Transverse colon (tissue), 3 donors: ENCODE measurements at regions not wholly inside any gene's neighbourhood (a gene's known extent, or its start where the extent isn't known, plus 50 kb on each side); places are given as distances from the start of the nearest gene placed in this dataset.

ENCODE experiments used
- CTCF ChIP-seq, 5 experiments: fragments of 200-600 bp in 3 of 5; fragments of 450-650 bp in 2 of 5; sonication (generic) in 3 of 5; IDR thresholded peaks; 1 replicate in 2 of 5; 2 replicates in 3 of 5; pipeline ENCODE4 v1.5.1; 2016 to 2017; ENCODE audit warnings: antibody characterized with exemption in 5 of 5, inconsistent platforms in 3 of 5, mild to moderate bottlenecking in 2 of 5, moderate library complexity in 1 of 5
- EP300 ChIP-seq: sonication (generic); formaldehyde crosslinking; IDR thresholded peaks from one replicate; pipeline ENCODE4 v1.6.1; 2017; ENCODE audit warnings: antibody characterized with exemption, low read depth
- POLR2A ChIP-seq: fragments of 450-650 bp; IDR thresholded peaks from one replicate; pipeline ENCODE4 v1.6.1; 2016; ENCODE audit warnings: antibody characterized with exemption, mild to moderate bottlenecking, moderate library complexity

- TF ChIP-seq CTCF (IDR thresholded peaks at IDR 0.05) (no peak), EP300 (no peak), POLR2A (no peak)
These were observed 59.3 kb upstream of the GRB10 start for GRCh38 chr7:50842041-50842440.
